Activated CD8-positive, alpha-beta memory T cell treated with anti-CD3 and anti-CD28 coated beads for 1 hour (primary cell): ENCODE measurements at regions not wholly inside any gene's neighbourhood (a gene's known extent, or its start where the extent isn't known, plus 50 kb on each side); places are given as distances from the start of the nearest gene placed in this dataset.
"Not testable (repeated sequence)": the region's sequence is repeated elsewhere in the genome, so short reads cannot be mapped to it uniquely, and the experiment has no call there.

ENCODE experiments used
- DNase-seq, 2 donors: peaks; one replicate each; pipeline ENCODE4 v3.0.0-alpha.2; 2020; ENCODE audit warnings: low read depth in 1 of 2; ENCODE audit errors: extremely low read depth in 1 of 2

DNA sequence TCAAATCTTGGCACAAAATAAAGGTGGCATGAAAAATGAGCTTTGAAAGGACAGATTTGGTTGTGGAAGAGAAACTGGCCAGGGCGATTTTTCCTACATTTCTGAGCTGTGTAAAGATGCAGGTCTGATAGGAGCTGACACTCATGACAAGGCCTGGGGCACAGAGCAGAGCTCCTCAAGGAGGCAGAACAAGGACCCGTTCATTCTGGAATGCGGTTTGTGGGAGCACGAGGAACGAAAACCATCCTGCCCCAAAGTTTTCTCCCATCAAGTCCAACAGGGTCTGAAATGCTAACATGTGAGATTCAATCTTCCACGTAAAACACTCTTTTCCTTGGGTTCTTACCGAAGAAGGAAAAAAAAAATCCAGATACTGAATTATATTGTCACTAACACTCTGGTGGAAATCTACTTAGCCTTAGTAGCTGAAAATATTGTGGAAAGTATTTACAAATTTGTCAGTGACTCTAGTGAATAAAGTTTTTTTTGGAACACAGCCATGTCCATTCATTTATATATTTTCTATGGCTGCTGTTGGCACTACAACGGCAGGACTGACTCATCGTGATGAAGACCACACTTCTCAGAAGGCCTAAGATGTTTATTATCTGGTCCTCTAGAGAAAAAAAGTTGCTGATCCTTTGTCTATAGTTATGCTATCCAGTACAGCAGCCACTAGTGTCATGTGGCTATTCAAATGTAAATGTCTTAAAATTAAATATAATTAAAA, 215.7 kb downstream of the BAMBI start:
- no peak for DNase-seq

- DNase-seq = no peak
Observed at GRCh38 chr10:28894146-28894545, 216.8 kb downstream of the BAMBI start.

DNA sequence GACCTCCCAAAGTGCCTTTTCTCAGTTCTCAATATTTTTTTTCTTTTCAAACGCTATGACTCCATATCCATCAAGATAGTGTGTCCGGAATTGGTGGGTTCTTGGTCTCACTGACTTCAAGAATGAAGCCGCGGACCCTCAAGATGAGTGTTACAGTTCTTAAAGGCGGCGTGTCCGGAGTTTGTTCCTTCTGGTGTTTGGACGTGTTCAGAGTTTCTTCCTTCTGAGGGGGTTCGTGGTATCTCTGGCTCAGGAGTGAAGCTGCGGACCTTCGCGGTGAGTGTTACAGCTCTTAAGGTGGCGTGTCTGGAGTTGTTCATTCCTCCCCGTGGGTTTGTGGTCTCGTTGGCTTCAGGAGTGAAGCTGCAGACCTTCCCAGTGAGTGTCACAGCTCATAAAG, 218.3 kb downstream of the BAMBI start:
- not testable (repeated sequence) for DNase-seq

DNA sequence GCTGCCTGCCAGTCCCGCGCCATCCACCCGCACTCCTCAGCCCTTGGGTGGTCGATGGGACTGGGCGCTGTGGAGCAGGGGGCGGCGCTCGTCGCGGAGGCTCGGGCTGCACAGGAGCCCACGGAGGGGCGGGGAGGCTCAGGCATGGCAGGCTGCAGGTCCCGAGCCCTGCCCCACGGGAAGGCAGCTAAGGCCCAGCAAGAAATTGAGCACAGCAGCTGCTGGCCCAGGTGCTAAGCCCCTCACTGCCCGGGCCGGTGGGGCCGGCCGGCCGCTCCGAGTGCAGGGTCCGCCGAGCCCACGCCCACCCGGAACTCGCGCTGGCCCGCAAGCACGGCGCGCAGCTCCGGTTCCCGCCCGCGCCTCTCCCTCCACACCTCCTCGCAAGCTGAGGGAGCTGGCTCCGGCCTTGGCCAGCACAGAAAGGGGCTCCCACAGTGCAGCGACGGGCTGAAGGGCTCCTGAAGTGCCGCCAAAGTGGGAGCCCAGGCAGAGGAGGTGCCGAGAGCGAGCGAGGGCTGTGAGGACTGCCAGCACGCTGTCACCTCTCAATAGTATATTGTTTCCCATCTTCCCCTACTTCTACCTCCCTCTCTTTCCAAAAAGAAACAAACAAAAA, 219.6 kb downstream of the BAMBI start:
- DNase-seq = not testable (repeated sequence)

- no peak for DNase-seq
Observed at GRCh38 chr10:28897617-28898464, 220.5 kb downstream of the BAMBI start.

DNA sequence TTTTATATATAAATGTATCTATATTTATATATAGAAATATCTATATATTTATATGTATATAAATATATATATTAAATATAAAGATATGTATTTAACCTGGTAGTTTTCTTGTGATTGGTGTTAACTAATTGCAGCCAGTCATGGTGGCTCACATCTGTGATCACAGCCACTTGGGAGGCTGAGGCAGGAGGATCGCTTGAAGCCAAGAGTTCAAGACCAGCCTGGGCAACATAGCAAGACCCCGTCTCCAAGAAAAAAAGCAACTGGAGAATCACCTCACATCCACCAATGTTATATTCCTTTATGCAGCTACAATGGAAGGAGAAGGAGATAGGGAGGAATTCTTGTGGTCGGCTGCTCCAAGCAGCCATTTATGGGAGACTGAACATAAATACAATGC, 224.9 kb downstream of the BAMBI start:
- DNase-seq = no peak

- no peak for DNase-seq
Observed at GRCh38 chr10:28903063-28903462, 225.7 kb downstream of the BAMBI start.

DNA sequence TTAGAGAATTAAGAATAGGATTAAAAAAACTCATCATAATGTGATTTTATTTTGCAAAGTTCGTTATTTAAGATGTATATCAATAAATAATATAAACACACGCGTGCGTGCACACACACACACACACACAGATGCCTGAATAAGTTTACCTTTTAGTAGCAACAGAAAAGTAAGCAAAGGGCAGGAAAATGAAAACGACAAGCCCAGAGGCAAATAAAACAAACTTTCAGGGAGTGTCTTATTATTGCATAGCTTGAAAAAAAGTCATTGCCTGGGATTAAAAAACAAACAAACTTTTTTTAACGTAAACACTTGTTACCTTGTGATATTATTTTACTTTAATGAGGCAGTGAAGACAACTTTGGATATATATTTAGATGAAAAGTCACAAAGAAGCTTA, 226.4 kb downstream of the BAMBI start:
- DNase-seq = no peak

DNA sequence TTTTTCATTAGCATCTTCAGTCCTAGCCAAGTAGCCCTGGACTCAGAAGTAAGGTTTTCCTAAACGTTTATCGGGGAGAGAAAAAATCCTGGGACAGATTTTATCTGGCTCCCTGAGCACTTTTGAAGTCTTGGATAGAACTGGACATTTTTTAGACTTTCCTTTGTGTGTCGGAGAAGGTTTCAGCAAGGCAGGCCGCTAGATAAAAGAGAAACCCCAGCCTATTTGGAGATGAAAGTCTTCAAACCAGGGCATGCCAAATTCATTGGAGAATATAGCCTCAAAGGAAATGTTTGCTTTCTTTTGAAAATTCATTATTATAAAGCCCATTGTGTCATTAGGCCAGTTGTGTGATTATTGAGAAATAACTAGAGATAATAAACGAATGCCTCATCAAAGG, 228.1 kb downstream of the BAMBI start:
- DNase-seq = no peak

- no peak for DNase-seq
Observed at GRCh38 chr10:28906011-28906411, 228.7 kb downstream of the BAMBI start.

GRCh38 chr10:28906415-28906814, 229.1 kb downstream of the BAMBI start:
- no peak for DNase-seq

DNA sequence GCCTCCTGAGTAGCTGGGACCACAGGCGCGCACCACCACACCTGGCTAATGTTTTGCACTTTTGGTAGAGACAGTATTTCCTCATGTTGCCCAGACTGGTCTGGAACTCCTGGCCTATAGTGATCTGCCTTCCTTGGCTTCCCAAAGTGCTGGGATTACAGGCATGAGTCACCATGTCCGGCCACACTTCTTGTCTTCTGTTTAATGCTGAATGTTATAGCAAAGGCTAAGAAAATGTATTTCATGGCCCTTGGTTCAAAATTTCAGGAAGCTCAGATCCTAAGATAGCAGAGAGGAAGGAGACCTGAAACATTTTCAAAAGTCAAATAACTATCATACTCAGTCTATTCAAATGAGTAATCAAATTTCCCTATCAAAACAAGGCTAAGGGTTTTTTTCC, 229.6 kb downstream of the BAMBI start:
- DNase-seq = no peak

- no peak for DNase-seq
Observed at GRCh38 chr10:28909875-28910274, 232.6 kb downstream of the BAMBI start.

- no peak for DNase-seq
Observed at GRCh38 chr10:28910956-28911355, 233.6 kb downstream of the BAMBI start.

GRCh38 chr10:28911511-28911910, 234.2 kb downstream of the BAMBI start:
- DNase-seq = not testable (repeated sequence)

- DNase-seq = no peak
Observed at GRCh38 chr10:28912017-28912783, 234.9 kb downstream of the BAMBI start.

- DNase-seq = no peak
Observed at GRCh38 chr10:28913436-28914237, 236.3 kb downstream of the BAMBI start.

GRCh38 chr10:28914701-28915100, 237.4 kb downstream of the BAMBI start:
- no peak for DNase-seq

- no peak for DNase-seq
Observed at GRCh38 chr10:28915989-28916588, 238.8 kb downstream of the BAMBI start.

DNA sequence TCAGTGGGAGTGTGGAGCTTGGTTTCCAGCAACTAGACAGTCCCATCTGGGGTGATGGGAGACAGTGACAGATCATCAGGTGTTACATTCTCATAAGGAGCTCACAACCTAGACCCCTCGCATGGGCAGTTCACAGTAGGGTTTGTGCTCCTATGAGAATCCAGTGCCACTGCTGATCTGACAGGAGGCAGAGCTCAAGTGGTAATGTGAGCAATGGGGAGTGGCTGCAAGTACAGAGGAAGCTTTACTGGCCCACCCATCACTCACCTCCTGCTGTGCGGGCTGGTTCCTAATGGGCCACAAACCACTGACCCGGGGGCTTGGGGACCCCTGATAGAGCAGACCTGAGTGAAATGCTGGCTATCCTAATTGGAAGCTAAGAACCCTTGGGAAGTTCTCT, 242.8 kb downstream of the BAMBI start:
- DNase-seq = no peak
